H9 (cell line): ENCODE measurements at regions not wholly inside any gene's neighbourhood (a gene's known extent, or its start where the extent isn't known, plus 50 kb on each side); places are given as distances from the start of the nearest gene placed in this dataset.

Experiments
- DNase-seq: peaks from one replicate; pipeline ENCODE4 v3.0.0-alpha.2; 2017
- H2AFZ ChIP-seq: one replicate; pipeline ENCODE4 v1.6.1; 2013; ENCODE audit warnings: mild to moderate bottlenecking, low read length, control low read depth, moderate library complexity
- H2AK5ac ChIP-seq: 2 replicates; pipeline ENCODE4 v1.6.1; 2013; ENCODE audit warnings: low read length, control low read depth, mixed read lengths; ENCODE audit not compliant: insufficient read length
- H2BK120ac ChIP-seq: one replicate; pipeline ENCODE4 v1.6.1; 2013; ENCODE audit warnings: low read depth, mild to moderate bottlenecking, low read length, control low read depth, inconsistent platforms; ENCODE audit not compliant: poor library complexity, severe bottlenecking
- H2BK12ac ChIP-seq: 2 replicates; pipeline ENCODE4 v1.6.1; 2013; ENCODE audit warnings: low read length, control low read depth, mixed read lengths, low read depth; ENCODE audit not compliant: insufficient read length
- H2BK15ac ChIP-seq: 2 replicates; pipeline ENCODE4 v1.6.1; 2013; ENCODE audit warnings: low read depth, low read length, control low read depth
- H2BK20ac ChIP-seq: one replicate; pipeline ENCODE4 v1.6.1; 2013; ENCODE audit warnings: low read depth, mild to moderate bottlenecking, low read length, control low read depth, inconsistent platforms; ENCODE audit not compliant: poor library complexity, severe bottlenecking
- H2BK5ac ChIP-seq: 2 replicates; pipeline ENCODE4 v1.6.1; 2013; ENCODE audit warnings: low read length, control low read depth, mixed read lengths; ENCODE audit not compliant: insufficient read length
- H3K14ac ChIP-seq: 2 replicates; pipeline ENCODE4 v1.6.1; 2013; ENCODE audit warnings: low read length, control low read depth; ENCODE audit not compliant: insufficient read depth
- H3K18ac ChIP-seq: 2 replicates; pipeline ENCODE4 v1.6.1; 2013; ENCODE audit warnings: low read depth, mild to moderate bottlenecking, mixed read lengths, low read length, control low read depth; ENCODE audit not compliant: insufficient read length
- H3K23ac ChIP-seq: 2 replicates; pipeline ENCODE4 v1.6.1; 2013; ENCODE audit warnings: low read length, control low read depth, mixed read lengths, low read depth; ENCODE audit not compliant: insufficient read length
- H3K23me2 ChIP-seq: 2 replicates; pipeline ENCODE4 v1.6.1; 2013; ENCODE audit warnings: low read depth, mild to moderate bottlenecking, mixed read lengths, low read length, control low read depth; ENCODE audit not compliant: insufficient read length, poor library complexity, severe bottlenecking
- H3K27ac ChIP-seq: 2 replicates; pipeline ENCODE4 v1.5.1; 2013; ENCODE audit warnings: low read length, control low read depth, mixed read lengths, low read depth; ENCODE audit not compliant: insufficient read length
- H3K27me3 ChIP-seq: 2 replicates; pipeline ENCODE4 v1.6.1; 2013; ENCODE audit warnings: low read length, control low read depth, inconsistent platforms; ENCODE audit not compliant: insufficient read depth
- H3K4ac ChIP-seq: 2 replicates; pipeline ENCODE4 v1.6.1; 2013; ENCODE audit warnings: low read depth, mild to moderate bottlenecking, control low read depth, inconsistent platforms, low read length, moderate library complexity
- H3K4me1 ChIP-seq: 2 replicates; pipeline ENCODE4 v1.6.1; 2013; ENCODE audit warnings: low read length, control low read depth, inconsistent platforms; ENCODE audit not compliant: insufficient read depth
- H3K4me2 ChIP-seq: 2 replicates; pipeline ENCODE4 v1.6.1; 2013; ENCODE audit warnings: low read length, control low read depth, mixed read lengths; ENCODE audit not compliant: insufficient read length, insufficient read depth
- H3K56ac ChIP-seq: 2 replicates; pipeline ENCODE4 v1.6.1; 2013; ENCODE audit warnings: low read depth, mild to moderate bottlenecking, mixed read lengths, low read length, control low read depth; ENCODE audit not compliant: insufficient read length
- H3K79me1 ChIP-seq: 2 replicates; pipeline ENCODE4 v1.6.1; 2013; ENCODE audit warnings: low read depth, mild to moderate bottlenecking, moderate library complexity, low read length, control low read depth, inconsistent platforms; ENCODE audit not compliant: insufficient read depth, poor library complexity, severe bottlenecking
- H3K79me2 ChIP-seq: 2 replicates; pipeline ENCODE4 v1.6.1; 2013; ENCODE audit warnings: low read length, control low read depth, inconsistent platforms; ENCODE audit not compliant: insufficient read depth
- H3K9ac ChIP-seq: 2 replicates; pipeline ENCODE4 v1.6.1; 2013; ENCODE audit warnings: low read length, control low read depth, mixed read lengths; ENCODE audit not compliant: insufficient read length; ENCODE audit errors: extremely low read depth
- H3K9me3 ChIP-seq: one replicate; pipeline ENCODE4 v1.6.1; 2013; ENCODE audit warnings: low read depth, low read length, inconsistent platforms; ENCODE audit not compliant: control insufficient read depth
- H3T11ph ChIP-seq: one replicate; pipeline ENCODE4 v1.6.1; 2013; ENCODE audit warnings: mild to moderate bottlenecking, low read length, control low read depth, inconsistent platforms
- H4K20me1 ChIP-seq: one replicate; pipeline ENCODE4 v1.6.1; 2013; ENCODE audit not compliant: control insufficient read depth, insufficient read length, insufficient read depth
- H4K5ac ChIP-seq: 2 replicates; pipeline ENCODE4 v1.6.1; 2013; ENCODE audit warnings: low read depth, mild to moderate bottlenecking, mixed read lengths, low read length, control low read depth; ENCODE audit not compliant: insufficient read length
- H4K8ac ChIP-seq: replicated peaks from 2 replicates; pipeline ENCODE4 v1.6.1; 2013; ENCODE audit warnings: low read length, control low read depth, mixed read lengths, low read depth; ENCODE audit not compliant: insufficient read length
- H4K91ac ChIP-seq: 2 replicates; pipeline ENCODE4 v1.6.1; 2013; ENCODE audit warnings: low read depth, mild to moderate bottlenecking, moderate library complexity, mixed read lengths, low read length, control low read depth; ENCODE audit not compliant: insufficient read length
- H3K27ac Mint-ChIP-seq, 3 experiments: 2 replicates in 2 of 3; 3 replicates in 1 of 3; pipeline ENCODE4 v1.8.0; 2020 to 2021; ENCODE audit warnings: mixed read lengths in 3 of 3, mild to moderate bottlenecking in 1 of 3, moderate library complexity in 1 of 3
- H3K27me3 Mint-ChIP-seq: 2 replicates; pipeline ENCODE4 v1.8.0; 2021; ENCODE audit warnings: low read depth, mild to moderate bottlenecking, moderate library complexity, mixed read lengths
- H3K36me3 Mint-ChIP-seq, 3 experiments: 2 replicates in 2 of 3; 3 replicates in 1 of 3; pipeline ENCODE4 v1.8.0; 2020 to 2021; ENCODE audit warnings: low read depth in 3 of 3, mixed read lengths in 3 of 3; ENCODE audit not compliant: insufficient read depth in 1 of 3
- H3K4me1 Mint-ChIP-seq, 2 experiments: 2 replicates each; pipeline ENCODE4 v1.8.0; 2020; ENCODE audit warnings: mixed read lengths in 2 of 2
- H3K4me3 Mint-ChIP-seq, 2 experiments: 2 replicates in 1 of 2; 3 replicates in 1 of 2; pipeline ENCODE4 v1.8.0; 2020 to 2021; ENCODE audit warnings: mild to moderate bottlenecking in 2 of 2, mixed read lengths in 2 of 2, moderate library complexity in 1 of 2
- H3K9me3 Mint-ChIP-seq, 2 experiments: 2 replicates in 1 of 2; 3 replicates in 1 of 2; pipeline ENCODE4 v1.8.0; 2020; ENCODE audit warnings: mild to moderate bottlenecking in 2 of 2, mixed read lengths in 2 of 2, moderate library complexity in 1 of 2
- CTCF ChIP-seq: fragments of 200-600 bp; sonication (generic); conservative IDR thresholded peaks from 3 replicates; pipeline ENCODE4 v1.8.0; 2021; ENCODE audit warnings: antibody characterized with exemption, mild to moderate bottlenecking
- WGBS: extraction: QIAGEN DNeasy Blood & Tissue Kit; methylation state at CpG from one replicate; pipeline ENCODE4 v1.1.7; 2013; ENCODE audit warnings: missing lambda C conversion rate, low lambda C conversion rate, mixed read lengths; ENCODE audit not compliant: insufficient read length; ENCODE audit errors: extremely low coverage; 5-methylcytosine and 5-hydroxymethylcytosine counted together

DNA sequence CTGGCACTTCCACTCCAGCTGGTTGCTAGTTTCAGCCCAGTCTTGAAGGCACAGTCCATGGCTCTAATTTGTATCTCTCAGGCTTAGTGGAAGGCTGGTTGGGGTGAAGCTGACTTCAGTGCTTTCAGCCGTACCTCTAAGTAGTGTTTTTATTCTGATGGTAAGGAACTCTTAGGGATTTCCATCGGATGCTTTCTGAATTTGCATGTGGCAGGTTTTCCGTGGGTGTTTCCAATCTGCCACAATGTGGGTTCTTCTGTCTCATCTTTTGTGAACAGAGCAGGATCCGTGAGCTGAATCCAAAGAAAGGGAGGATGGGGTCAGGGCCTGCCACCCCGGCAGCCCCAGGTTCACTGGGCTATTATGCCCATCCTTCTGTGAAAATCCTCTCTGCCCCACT, 607.9 kb upstream of the MKI67 start:
- DNase-seq = no peak
- H3K4me1 Mint-ChIP-seq = peaks cover 7 to 8% of the 10 kb centered on the region in 2 experiments

More for the DNA sequence above, 607.9 kb upstream of the MKI67 start:
- Histone ChIP-seq H2BK5ac (no peak overlapping the region), H3K9me3 (no peaks in the 10 kb centered on the region), H2AK5ac (no peak overlapping the region), H3K23ac (no peak overlapping the region), H3K4me2 (no peak overlapping the region), H3K79me2 (no peaks in the 10 kb centered on the region), H3K27me3 (no peaks in the 10 kb centered on the region), H3K79me1 (no peaks in the 10 kb centered on the region), H3K23me2 (no peaks in the 10 kb centered on the region), H3K14ac (no peak overlapping the region), H3K4me1 (no peaks in the 10 kb centered on the region), H3K9ac (no peak overlapping the region), H3K27ac (no peak overlapping the region), H3K18ac (no peak overlapping the region), H3K4ac (no peak overlapping the region), H4K91ac (no peak overlapping the region), H3K56ac (no peak overlapping the region), H2AFZ (no peak overlapping the region), H2BK20ac (no peak overlapping the region), H2BK12ac (no peak overlapping the region), H3T11ph (no peak overlapping the region), H2BK15ac (no peak overlapping the region), H4K20me1 (no peaks in the 10 kb centered on the region), H4K5ac (no peak overlapping the region), H4K8ac (no peak overlapping the region), H2BK120ac (no peak overlapping the region)
- Mint-ChIP-seq H3K9me3 (no peaks in the 10 kb centered on the region), H3K4me3 (no peak overlapping the region), H3K36me3 (no peaks in the 10 kb centered on the region), H3K27me3 (no peaks in the 10 kb centered on the region), H3K27ac (no peak overlapping the region)
- no CpG with 5 or more reads among the region's 5 CpGs for WGBS
- no peak for TF ChIP-seq CTCF
